Epithelial cell of proximal tubule (primary cell): ENCODE measurements at regions not wholly inside any gene's neighbourhood (a gene's known extent, or its start where the extent isn't known, plus 50 kb on each side); places are given as distances from the start of the nearest gene placed in this dataset.

Source experiments
- DNase-seq: peaks from one replicate; pipeline ENCODE4 v3.0.0-alpha.2; 2011; ENCODE audit warnings: low read depth
- H3K4me3 ChIP-seq: 2 replicates; pipeline ENCODE4 v1.5.1; 2011; ENCODE audit warnings: low read depth, mild to moderate bottlenecking, low read length
- TF ChIP-seq, protein P1 (sequence below): conservative IDR thresholded peaks from 2 replicates; pipeline ENCODE4 v1.5.1; 2012; ENCODE audit warnings: low read depth, mild to moderate bottlenecking, low read length

DNA sequence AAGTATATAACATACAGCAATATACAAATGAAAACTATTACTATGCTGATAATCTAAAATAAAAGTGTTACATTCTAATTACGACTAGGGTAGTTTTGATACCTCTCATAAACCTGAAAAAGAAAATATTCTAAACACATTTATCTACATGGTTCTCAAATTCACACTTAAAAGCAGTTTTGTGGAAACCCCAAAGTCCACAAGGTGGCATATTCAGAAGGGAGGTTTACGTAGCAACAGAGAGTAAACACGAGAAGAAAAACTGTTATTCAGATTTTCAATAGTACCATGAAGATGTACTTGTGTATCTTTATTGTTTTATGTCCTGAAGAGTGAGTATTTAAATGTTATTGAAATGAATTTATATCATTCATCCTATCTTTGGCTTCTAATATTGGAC is 275.9 kb upstream of the KLHL1 start:
- TF ChIP-seq, protein P1, sequence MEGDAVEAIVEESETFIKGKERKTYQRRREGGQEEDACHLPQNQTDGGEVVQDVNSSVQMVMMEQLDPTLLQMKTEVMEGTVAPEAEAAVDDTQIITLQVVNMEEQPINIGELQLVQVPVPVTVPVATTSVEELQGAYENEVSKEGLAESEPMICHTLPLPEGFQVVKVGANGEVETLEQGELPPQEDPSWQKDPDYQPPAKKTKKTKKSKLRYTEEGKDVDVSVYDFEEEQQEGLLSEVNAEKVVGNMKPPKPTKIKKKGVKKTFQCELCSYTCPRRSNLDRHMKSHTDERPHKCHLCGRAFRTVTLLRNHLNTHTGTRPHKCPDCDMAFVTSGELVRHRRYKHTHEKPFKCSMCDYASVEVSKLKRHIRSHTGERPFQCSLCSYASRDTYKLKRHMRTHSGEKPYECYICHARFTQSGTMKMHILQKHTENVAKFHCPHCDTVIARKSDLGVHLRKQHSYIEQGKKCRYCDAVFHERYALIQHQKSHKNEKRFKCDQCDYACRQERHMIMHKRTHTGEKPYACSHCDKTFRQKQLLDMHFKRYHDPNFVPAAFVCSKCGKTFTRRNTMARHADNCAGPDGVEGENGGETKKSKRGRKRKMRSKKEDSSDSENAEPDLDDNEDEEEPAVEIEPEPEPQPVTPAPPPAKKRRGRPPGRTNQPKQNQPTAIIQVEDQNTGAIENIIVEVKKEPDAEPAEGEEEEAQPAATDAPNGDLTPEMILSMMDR: no peak
- H3K4me3 ChIP-seq: no peak overlapping the region
- DNase-seq: no peak

DNA sequence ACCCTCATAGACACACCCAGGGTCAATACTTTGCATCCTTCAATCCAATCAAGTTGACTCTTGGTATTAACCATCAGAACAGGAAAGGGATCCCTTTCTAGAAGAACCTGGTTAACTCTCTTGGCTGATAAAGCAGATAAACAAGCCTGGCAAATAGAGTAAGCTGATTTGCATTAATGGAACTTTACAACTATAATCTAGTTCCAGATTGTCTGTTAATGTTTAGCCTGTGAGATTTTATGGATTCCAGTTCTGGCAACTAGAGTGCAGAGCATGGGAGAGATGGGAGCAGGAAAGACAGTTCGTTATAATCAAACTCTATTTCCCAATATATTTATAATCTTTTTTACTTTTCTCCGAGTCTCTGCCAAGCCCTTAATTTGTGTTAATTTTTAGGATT is 272.6 kb upstream of the KLHL1 start:
- no peak overlapping the region for H3K4me3 ChIP-seq
- DNase-seq: no peak
- TF ChIP-seq, protein P1: no peak

DNA sequence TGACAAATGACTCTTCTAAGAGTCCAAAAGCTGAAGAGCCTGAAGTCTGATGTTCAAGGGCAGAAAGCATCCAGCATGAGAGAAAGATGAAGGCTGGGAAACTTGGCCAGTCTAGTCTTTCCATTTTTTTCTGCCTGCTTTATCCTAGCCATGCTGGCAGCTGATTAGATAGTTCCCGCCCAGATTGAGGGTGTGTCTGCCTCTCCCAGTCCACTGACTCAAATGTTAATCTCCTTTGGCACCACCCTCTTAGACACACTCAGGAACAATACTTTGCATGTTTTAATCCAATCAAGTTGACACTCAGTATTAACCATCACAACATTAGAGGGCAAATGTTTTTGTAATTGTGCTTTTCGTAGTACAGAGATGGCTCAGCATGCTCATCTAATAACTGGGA is 267.5 kb upstream of the KLHL1 start:
- DNase-seq: no peak
- TF ChIP-seq, protein P1: no peak
- no peak overlapping the region for H3K4me3 ChIP-seq

DNA sequence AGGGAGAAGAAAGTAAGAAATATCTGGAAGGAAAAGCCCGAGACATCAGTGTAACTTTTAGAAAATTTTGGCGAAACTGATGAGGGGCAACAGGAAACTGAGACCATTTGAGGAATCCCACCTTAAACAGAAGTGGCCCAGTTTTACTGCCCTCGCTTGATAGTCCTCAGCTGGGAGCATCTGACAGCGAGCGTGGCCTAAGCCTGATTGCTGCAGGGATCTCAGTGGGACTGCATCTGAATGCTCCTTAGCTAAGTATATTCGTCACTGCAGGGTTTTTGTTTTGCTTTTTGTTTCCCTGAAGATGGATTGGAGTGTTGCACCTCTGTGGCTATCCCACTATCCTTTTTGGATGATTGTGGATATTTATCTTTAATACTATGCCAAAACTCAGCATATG is 262.7 kb upstream of the KLHL1 start:
- H3K4me3 ChIP-seq: no peak overlapping the region
- no peak for DNase-seq
- TF ChIP-seq, protein P1: no peak

DNA sequence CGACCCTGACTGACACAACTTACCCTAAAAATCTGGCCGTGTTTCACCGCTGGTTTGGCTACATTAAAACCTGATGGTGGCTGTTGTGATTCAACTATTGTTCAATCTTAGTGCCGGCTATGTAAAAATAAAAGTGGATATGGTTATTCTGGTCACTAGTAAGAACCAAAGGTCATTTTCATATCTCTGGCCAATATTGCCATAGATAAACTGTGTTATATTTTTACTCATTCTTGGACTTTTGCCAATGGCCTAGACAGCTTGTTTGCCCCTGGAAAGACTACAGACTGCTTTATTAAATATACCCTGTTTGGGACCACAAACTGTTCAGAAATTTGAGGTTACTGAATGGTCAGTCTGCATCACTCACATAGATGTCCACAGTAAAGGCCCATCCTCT is 258.5 kb upstream of the KLHL1 start:
- DNase-seq: no peak
- no peak overlapping the region for H3K4me3 ChIP-seq
- TF ChIP-seq, protein P1: no peak

DNA sequence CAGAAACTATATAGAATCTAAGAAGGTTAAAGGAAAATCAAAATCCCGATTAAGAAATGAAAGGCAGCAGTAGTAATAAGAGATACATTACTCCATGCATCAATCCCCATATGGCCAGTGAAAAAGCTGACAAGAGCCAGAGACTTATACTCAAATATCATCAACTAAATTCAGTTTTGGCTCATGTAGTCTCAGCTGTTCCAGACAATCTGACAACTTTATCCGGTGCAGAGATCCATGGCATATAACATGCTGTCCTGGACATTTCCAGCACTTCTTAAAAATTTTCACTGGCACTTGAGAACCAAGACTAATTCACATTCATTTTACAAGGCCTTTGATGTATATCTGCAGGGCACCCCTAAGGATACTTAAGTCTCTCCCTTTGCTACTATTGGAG is 255.7 kb upstream of the KLHL1 start:
- DNase-seq: no peak
- TF ChIP-seq, protein P1: no peak
- H3K4me3 ChIP-seq: no peak overlapping the region

DNA sequence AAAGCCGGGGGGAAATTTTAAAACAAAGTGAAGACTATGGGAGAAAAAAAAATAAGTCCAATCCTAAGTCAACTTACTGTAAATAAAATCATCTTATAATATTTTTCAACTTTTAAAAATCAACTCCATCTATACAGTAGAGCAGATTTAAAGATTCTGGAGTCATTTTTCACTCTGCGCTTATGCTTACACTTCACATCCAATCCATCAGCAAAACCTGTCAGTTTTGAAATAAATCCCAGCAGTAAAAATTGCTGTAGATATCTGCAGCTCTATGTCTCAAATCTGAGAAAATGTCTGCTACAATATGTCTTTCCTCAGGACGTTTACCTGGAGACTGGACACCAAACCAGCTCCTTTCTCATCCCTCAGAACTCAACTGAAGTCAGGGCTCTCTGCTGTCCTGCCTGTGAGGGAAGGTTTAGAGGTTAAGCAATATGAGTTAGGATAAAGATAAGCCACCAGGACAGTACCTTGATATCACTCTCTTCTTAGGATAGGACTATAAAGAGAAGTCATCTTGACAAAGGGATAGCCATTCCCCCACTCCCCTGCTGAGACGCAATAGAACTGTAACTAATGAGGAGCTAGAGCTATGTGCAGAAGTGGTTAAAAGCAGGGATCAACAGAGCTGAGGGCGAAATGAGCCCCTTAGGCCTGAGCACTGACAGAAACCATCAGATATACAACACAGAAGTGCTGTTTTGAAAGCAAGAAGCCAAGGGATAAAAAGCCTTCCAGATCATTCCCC is 254.7 kb upstream of the KLHL1 start:
- H3K4me3 ChIP-seq: no peak overlapping the region

More for the DNA sequence above, 254.7 kb upstream of the KLHL1 start:
- no peak for DNase-seq
- TF ChIP-seq, protein P1: no peak
